Thymus (tissue), 11 donors: ENCODE measurements at regions not wholly inside any gene's neighbourhood (a gene's known extent, or its start where the extent isn't known, plus 50 kb on each side); places are given as distances from the start of the nearest gene placed in this dataset.
"Not testable (repeated sequence)": the region's sequence is repeated elsewhere in the genome, so short reads cannot be mapped to it uniquely, and the experiment has no call there.

Experiments used
- DNase-seq, 9 donors: peaks; one replicate each; pipeline ENCODE4 v3.0.0-alpha.2; 2013; ENCODE audit warnings: low spot score in 9 of 9, low read depth in 6 of 9, missing footprints in 1 of 9
- H3K27ac ChIP-seq, 2 donors: one replicate each; pipeline ENCODE4 v1.5.1; 2013; ENCODE audit warnings: control low read depth in 1 of 2, low read depth in 1 of 2, low read length in 1 of 2, mild to moderate bottlenecking in 1 of 2, moderate library complexity in 1 of 2
- H3K27me3 ChIP-seq, 2 donors: one replicate each; pipeline ENCODE4 v1.5.1; 2013; ENCODE audit warnings: low read length in 1 of 2; ENCODE audit not compliant: control insufficient read depth in 2 of 2, insufficient read depth in 1 of 2
- H3K36me3 ChIP-seq, 2 donors: one replicate each; pipeline ENCODE4 v1.5.1; 2013; ENCODE audit warnings: low read length in 1 of 2, mild to moderate bottlenecking in 1 of 2, moderate library complexity in 1 of 2; ENCODE audit not compliant: control insufficient read depth in 2 of 2, insufficient read depth in 2 of 2
- H3K4me1 ChIP-seq, 2 donors: one replicate each; pipeline ENCODE4 v1.5.1; 2013; ENCODE audit warnings: low read length in 2 of 2; ENCODE audit not compliant: control insufficient read depth in 2 of 2, insufficient read depth in 2 of 2
- H3K4me3 ChIP-seq, 2 donors: one replicate each; pipeline ENCODE4 v1.5.1; 2013; ENCODE audit warnings: low read length in 2 of 2, control low read depth in 1 of 2, mild to moderate bottlenecking in 1 of 2
- H3K9me3 ChIP-seq, 2 donors: one replicate each; pipeline ENCODE4 v1.5.1; 2013; ENCODE audit warnings: low read length in 1 of 2, mild to moderate bottlenecking in 1 of 2; ENCODE audit not compliant: control insufficient read depth in 2 of 2, insufficient read depth in 1 of 2
- WGBS: extraction: QIAGEN DNeasy Blood & Tissue Kit; methylation state at CpG from one replicate; pipeline ENCODE4 v1.1.7; 2013; 5-methylcytosine and 5-hydroxymethylcytosine counted together
- donor health status: healthy.

DNA sequence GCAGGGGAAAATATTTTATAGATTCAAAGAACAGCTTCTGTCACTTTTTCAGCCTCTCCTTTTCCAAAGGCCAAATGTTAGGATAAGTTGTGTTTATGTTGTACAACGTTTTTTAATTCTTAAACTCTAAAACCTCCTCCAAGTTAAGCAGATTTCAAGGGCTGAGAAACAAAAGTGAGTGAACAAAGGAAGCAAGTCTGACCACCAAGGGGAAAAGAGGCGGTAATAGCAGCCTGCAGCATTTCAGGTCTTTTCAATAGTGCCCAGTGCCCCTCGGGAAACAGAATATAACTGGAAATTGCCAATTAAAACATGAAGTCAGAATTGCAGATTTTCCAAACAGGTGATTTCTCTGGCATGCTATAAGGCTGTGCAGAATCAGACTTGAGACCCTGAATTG is 510.0 kb upstream of the HTR2C start:
- 27% methylated on average over 3 of the region's 3 CpGs for WGBS
- Histone ChIP-seq H3K4me1 (no peaks in the 10 kb centered on the region), H3K27ac (no peak overlapping the region), H3K9me3 (no peaks in the 10 kb centered on the region), H3K27me3 (no peaks in the 10 kb centered on the region), H3K36me3 (no peaks in the 10 kb centered on the region), H3K4me3 (no peak overlapping the region)
- DNase-seq: no peak

- Histone ChIP-seq H3K27ac (no peak overlapping the region), H3K36me3 (no peaks in the 10 kb centered on the region), H3K27me3 (no peaks in the 10 kb centered on the region), H3K4me3 (no peak overlapping the region), H3K4me1 (no peaks in the 10 kb centered on the region), H3K9me3 (no peaks in the 10 kb centered on the region)
- 98% methylated on average over 5 of the region's 5 CpGs for WGBS
- DNase-seq: no peak
Measured at GRCh38 chrX:114071412-114071811, 512.5 kb upstream of the HTR2C start.

GRCh38 chrX:114065577-114066223 is 518.2 kb upstream of the HTR2C start:
- Histone ChIP-seq H3K36me3 (no peaks in the 10 kb centered on the region), H3K9me3 (no peaks in the 10 kb centered on the region), H3K4me1 (no peaks in the 10 kb centered on the region), H3K27me3 (no peaks in the 10 kb centered on the region), H3K4me3 (no peak overlapping the region), H3K27ac (no peak overlapping the region)
- 41% methylated on average over 4 of the region's 4 CpGs for WGBS
- no peak for DNase-seq

DNA sequence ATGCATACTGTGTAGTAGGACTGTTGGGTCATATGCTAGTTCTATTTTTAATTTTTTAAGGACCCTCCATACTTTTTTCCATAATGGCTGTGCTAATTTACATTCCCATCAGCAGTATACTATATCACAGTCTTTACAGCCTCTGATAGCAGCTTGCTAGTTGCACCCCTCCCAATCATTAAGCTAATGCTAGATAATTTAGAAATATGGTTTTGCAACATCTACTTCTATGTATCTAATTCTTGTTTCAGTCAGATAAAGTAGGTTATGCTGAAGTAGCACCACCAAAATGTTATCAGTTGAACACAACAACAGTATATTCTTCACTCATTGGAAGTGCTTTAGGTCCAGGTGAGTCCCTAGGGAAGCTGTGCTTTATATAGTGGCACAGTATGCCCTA is 522.7 kb upstream of the HTR2C start:
- no peaks in the 10 kb centered on the region for H3K4me1 ChIP-seq
- H3K27ac ChIP-seq: no peak overlapping the region
- H3K36me3 ChIP-seq: no peaks in the 10 kb centered on the region
- no peak overlapping the region for H3K4me3 ChIP-seq
- no peak for DNase-seq
- no peaks in the 10 kb centered on the region for H3K9me3 ChIP-seq
- no peaks in the 10 kb centered on the region for H3K27me3 ChIP-seq

- no peaks in the 10 kb centered on the region for H3K36me3 ChIP-seq
- no peak for DNase-seq
- WGBS: 25% methylated on average over 15 of the region's 15 CpGs
- H3K27me3 ChIP-seq: no peaks in the 10 kb centered on the region
- H3K9me3 ChIP-seq: no peaks in the 10 kb centered on the region
- H3K4me3 ChIP-seq: no peak overlapping the region
- no peak overlapping the region for H3K27ac ChIP-seq
- H3K4me1 ChIP-seq: no peaks in the 10 kb centered on the region
Measured at GRCh38 chrX:114058988-114059418, 524.9 kb upstream of the HTR2C start.

GRCh38 chrX:114057422-114057821 is 526.5 kb upstream of the HTR2C start:
- not testable (repeated sequence) for DNase-seq, H3K27me3 ChIP-seq, H3K36me3 ChIP-seq, H3K4me1 ChIP-seq, H3K9me3 ChIP-seq, H3K4me3 ChIP-seq, H3K27ac ChIP-seq
- WGBS: 95% methylated on average over 11 of the region's 11 CpGs

- Histone ChIP-seq H3K27me3 (no peaks in the 10 kb centered on the region), H3K9me3 (no peaks in the 10 kb centered on the region), H3K36me3 (no peaks in the 10 kb centered on the region), H3K27ac (no peak overlapping the region), H3K4me1 (no peaks in the 10 kb centered on the region), H3K4me3 (no peak overlapping the region)
- 92% methylated on average over 4 of the region's 4 CpGs for WGBS
- no peak for DNase-seq
Measured at GRCh38 chrX:114051667-114052315, 532.1 kb upstream of the HTR2C start.

GRCh38 chrX:114050075-114050796 is 533.6 kb upstream of the HTR2C start:
- Histone ChIP-seq H3K27ac (no peak overlapping the region), H3K4me3 (no peak overlapping the region), H3K27me3 (no peaks in the 10 kb centered on the region), H3K4me1 (no peaks in the 10 kb centered on the region), H3K36me3 (no peaks in the 10 kb centered on the region), H3K9me3 (no peaks in the 10 kb centered on the region)
- no peak for DNase-seq
- 96% methylated on average over 7 of the region's 7 CpGs for WGBS

DNA sequence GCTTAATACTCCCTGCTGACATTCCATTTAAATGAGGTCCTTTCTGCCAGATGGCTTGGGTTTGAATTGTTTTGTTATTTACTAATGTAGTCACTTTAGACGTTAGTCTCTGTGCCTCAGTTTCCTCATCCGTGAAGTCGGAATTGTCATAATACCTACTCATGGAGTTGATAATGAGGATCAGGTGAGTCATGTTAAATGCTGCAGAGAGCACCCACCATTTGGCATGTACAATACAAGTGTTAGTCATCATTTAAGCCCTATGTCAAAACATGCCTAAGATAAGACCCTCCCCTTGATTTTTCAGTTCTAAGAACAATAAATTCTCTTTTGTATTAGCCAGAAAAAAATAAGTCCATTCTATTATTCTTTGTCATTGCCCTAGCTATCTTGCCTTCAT is 534.8 kb upstream of the HTR2C start:
- Histone ChIP-seq H3K4me1 (no peaks in the 10 kb centered on the region), H3K27me3 (no peaks in the 10 kb centered on the region), H3K9me3 (no peaks in the 10 kb centered on the region), H3K36me3 (no peaks in the 10 kb centered on the region), H3K27ac (no peak overlapping the region), H3K4me3 (no peak overlapping the region)
- WGBS: 97% methylated on average over 3 of the region's 3 CpGs
- no peak for DNase-seq
